Neural crest cell (in vitro differentiated cells): ENCODE measurements at regions not wholly inside any gene's neighbourhood (a gene's known extent, or its start where the extent isn't known, plus 50 kb on each side); places are given as distances from the start of the nearest gene placed in this dataset.

Source experiments
- DNase-seq: peaks from one replicate; pipeline ENCODE4 v3.0.0; 2021; ENCODE audit warnings: low read depth, mixed read lengths, low spot score
- H3K27ac Mint-ChIP-seq: one replicate; pipeline ENCODE4 v1.8.0; 2021; ENCODE audit warnings: mild to moderate bottlenecking, mixed read lengths; ENCODE audit not compliant: unreplicated experiment
- H3K27me3 Mint-ChIP-seq: 2 replicates; pipeline ENCODE4 v1.8.0; 2021; ENCODE audit warnings: low read depth, mild to moderate bottlenecking, mixed read lengths
- H3K36me3 Mint-ChIP-seq: 2 replicates; pipeline ENCODE4 v1.8.0; 2021; ENCODE audit warnings: low read depth, mild to moderate bottlenecking, mixed read lengths
- H3K4me1 Mint-ChIP-seq: 2 replicates; pipeline ENCODE4 v1.8.0; 2021; ENCODE audit warnings: mixed read lengths
- H3K4me3 Mint-ChIP-seq: one replicate; pipeline ENCODE4 v1.8.0; 2021; ENCODE audit warnings: mild to moderate bottlenecking, mixed read lengths
- H3K9me3 Mint-ChIP-seq: 2 replicates; pipeline ENCODE4 v1.8.0; 2021; ENCODE audit warnings: mixed read lengths
- TF ChIP-seq, protein P1 (sequence below): fragments of 200-600 bp; sonication (generic); conservative IDR thresholded peaks from 2 replicates; pipeline ENCODE4 v1.5.0; 2021; ENCODE audit warnings: antibody characterized with exemption, mild to moderate bottlenecking

DNA sequence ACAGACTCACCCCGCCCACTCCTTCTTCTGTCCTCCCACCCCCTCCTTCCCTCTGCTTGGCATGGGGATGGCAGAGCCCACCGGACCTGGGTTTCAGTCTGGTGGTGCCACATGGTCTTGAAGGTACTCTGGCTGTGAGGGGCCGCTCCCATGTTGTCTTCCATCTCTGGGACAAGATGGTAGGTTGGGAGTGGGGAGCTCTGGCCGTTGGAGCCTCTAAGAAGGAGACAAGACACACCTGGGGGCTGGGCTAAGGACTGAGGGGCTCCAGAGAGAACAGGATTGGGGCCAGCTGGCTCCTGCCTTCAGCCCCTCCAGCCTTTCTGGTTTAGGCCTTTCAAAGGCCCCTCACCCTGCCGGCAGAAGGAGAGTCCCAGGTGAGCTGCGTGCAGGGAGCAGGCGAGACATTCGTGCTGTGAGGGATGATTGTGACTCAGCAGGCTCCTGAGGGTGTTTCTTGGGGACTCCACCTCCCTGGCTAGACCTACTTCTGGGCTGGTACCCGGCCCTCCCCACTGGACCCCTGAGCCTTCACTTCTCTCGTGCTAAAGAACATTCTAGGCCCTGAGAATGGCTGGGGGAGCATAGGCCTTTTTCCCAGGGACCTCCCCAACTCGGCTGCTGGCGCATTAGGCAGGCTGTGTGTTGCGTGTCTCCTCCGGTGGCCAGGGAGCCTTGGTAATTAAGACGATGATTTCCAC, 128.2 kb upstream of the HAAO start:
- no peaks in the 10 kb centered on the region for H3K27me3 Mint-ChIP-seq

GRCh38 chr2:42918671-42919318, 126.4 kb upstream of the HAAO start:
- Mint-ChIP-seq H3K4me3 (no peak overlapping the region), H3K36me3 (no peaks in the 10 kb centered on the region), H3K9me3 (no peaks in the 10 kb centered on the region), H3K27ac (no peak overlapping the region), H3K27me3 (no peaks in the 10 kb centered on the region), H3K4me1 (peaks cover 13% of the 10 kb centered on the region)
- TF ChIP-seq, protein P1, sequence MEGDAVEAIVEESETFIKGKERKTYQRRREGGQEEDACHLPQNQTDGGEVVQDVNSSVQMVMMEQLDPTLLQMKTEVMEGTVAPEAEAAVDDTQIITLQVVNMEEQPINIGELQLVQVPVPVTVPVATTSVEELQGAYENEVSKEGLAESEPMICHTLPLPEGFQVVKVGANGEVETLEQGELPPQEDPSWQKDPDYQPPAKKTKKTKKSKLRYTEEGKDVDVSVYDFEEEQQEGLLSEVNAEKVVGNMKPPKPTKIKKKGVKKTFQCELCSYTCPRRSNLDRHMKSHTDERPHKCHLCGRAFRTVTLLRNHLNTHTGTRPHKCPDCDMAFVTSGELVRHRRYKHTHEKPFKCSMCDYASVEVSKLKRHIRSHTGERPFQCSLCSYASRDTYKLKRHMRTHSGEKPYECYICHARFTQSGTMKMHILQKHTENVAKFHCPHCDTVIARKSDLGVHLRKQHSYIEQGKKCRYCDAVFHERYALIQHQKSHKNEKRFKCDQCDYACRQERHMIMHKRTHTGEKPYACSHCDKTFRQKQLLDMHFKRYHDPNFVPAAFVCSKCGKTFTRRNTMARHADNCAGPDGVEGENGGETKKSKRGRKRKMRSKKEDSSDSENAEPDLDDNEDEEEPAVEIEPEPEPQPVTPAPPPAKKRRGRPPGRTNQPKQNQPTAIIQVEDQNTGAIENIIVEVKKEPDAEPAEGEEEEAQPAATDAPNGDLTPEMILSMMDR, result no peak
- no peak for DNase-seq

More for the DNA sequence above, 128.2 kb upstream of the HAAO start:
- Mint-ChIP-seq H3K4me3 (no peak overlapping the region), H3K9me3 (no peaks in the 10 kb centered on the region), H3K4me1 (peaks cover 31% of the 10 kb centered on the region), H3K27ac (peak overlapping the region; percentile 32), H3K36me3 (no peaks in the 10 kb centered on the region)
- TF ChIP-seq, protein P1, result no peak
- DNase-seq, result no peak

DNA sequence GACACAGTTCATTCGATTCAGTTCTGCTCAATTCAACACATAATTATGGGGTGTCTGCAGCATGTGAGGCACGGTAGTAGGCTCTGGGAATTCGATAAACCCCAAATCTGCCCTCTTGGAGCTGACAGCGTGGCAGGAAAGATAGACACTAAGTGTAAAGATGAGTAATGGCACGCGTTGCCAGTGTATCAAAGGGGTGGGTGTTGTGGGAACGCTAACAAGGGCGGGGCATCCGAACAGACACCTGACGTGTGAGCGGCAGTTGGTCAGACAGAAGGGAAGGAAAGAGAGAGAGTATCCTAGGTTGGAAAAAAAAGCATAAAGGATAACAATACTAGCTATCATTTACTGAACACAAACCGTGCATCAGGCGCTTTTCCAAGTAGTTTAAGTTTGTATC, 125.7 kb upstream of the HAAO start:
- H3K36me3 Mint-ChIP-seq, result no peaks in the 10 kb centered on the region
- H3K27me3 Mint-ChIP-seq, result no peaks in the 10 kb centered on the region
- H3K4me1 Mint-ChIP-seq, result peaks cover 10% of the 10 kb centered on the region
- no peak overlapping the region for H3K27ac Mint-ChIP-seq
- no peak overlapping the region for H3K4me3 Mint-ChIP-seq
- no peaks in the 10 kb centered on the region for H3K9me3 Mint-ChIP-seq
- TF ChIP-seq, protein P1, result no peak
- DNase-seq, result no peak

GRCh38 chr2:42917425-42917927, 125.1 kb upstream of the HAAO start:
- no peak overlapping the region for H3K4me3 Mint-ChIP-seq
- no peak overlapping the region for H3K27ac Mint-ChIP-seq
- H3K27me3 Mint-ChIP-seq, result no peaks in the 10 kb centered on the region
- H3K4me1 Mint-ChIP-seq, result peaks cover 4% of the 10 kb centered on the region
- TF ChIP-seq, protein P1, result no peak
- H3K36me3 Mint-ChIP-seq, result no peaks in the 10 kb centered on the region
- no peaks in the 10 kb centered on the region for H3K9me3 Mint-ChIP-seq
- no peak for DNase-seq

GRCh38 chr2:42916324-42916723, 123.9 kb upstream of the HAAO start:
- H3K27ac Mint-ChIP-seq, result no peak overlapping the region
- TF ChIP-seq, protein P1, result no peak
- no peaks in the 10 kb centered on the region for H3K4me1 Mint-ChIP-seq
- H3K27me3 Mint-ChIP-seq, result no peaks in the 10 kb centered on the region
- H3K4me3 Mint-ChIP-seq, result no peak overlapping the region
- H3K36me3 Mint-ChIP-seq, result no peaks in the 10 kb centered on the region
- no peaks in the 10 kb centered on the region for H3K9me3 Mint-ChIP-seq
- DNase-seq, result no peak
